ENCODE measurements at regions not wholly inside any gene's neighbourhood (a gene's known extent, or its start where the extent isn't known, plus 50 kb on each side); places are given as distances from the start of the nearest gene placed in this dataset.

- Mint-ChIP-seq H3K4me3 (no peak overlapping the region), H3K27me3 (ENCODE audit: low read depth) (no peaks in the 10 kb centered on the region)
Measured at GRCh38 chr22:49494555-49494954, 333.1 kb downstream of the BRD1 start.

DNA sequence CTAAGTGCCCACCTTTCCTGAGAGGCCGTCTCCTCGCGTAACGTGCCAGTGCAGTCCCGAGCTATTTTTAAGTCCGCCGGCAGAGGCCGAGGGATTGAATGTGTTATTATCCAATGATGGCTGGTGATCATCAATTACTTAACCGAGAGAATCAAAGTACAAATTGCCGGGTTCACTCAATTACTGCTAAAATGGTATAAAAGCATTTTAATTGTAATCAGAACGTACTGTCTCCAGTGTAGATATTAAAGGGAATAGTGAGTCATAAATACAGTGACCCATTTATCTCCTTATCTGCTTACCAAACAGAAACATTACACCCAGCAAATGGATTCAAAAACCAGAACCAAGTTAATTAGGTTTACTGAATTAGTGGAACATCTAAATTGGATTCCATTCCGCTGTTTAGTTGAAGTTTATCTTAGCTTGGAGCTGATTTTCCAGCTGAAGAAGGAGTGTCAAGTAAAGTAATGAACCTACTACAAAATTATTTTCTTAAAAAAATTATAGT, 334.9 kb downstream of the BRD1 start:
- Mint-ChIP-seq H3K36me3 (ENCODE audit: low read depth) (no peaks in the 10 kb centered on the region), H3K27ac (ENCODE audit: unreplicated experiment) (no peak overlapping the region), H3K9me3 (no peaks in the 10 kb centered on the region), H3K27me3 (ENCODE audit: low read depth) (peaks cover 2% of the 10 kb centered on the region), H3K4me1 (no peaks in the 10 kb centered on the region), H3K4me3 (no peak overlapping the region)
- no peak for DNase-seq (ENCODE audit: low read depth, low spot score)
- TF ChIP-seq CTCF (conservative IDR thresholded peaks at IDR 0.05), result no peak

More at GRCh38 chr22:49494555-49494954, 333.1 kb downstream of the BRD1 start:
- Mint-ChIP-seq H3K9me3 (no peaks in the 10 kb centered on the region), H3K4me1 (no peaks in the 10 kb centered on the region), H3K27ac (ENCODE audit: unreplicated experiment) (no peak overlapping the region), H3K36me3 (ENCODE audit: low read depth) (no peaks in the 10 kb centered on the region)
- no peak for DNase-seq (ENCODE audit: low read depth, low spot score)
- TF ChIP-seq CTCF (conservative IDR thresholded peaks at IDR 0.05), result no peak

- DNase-seq (ENCODE audit: low read depth, low spot score), result no peak
- peaks cover 5% of the 10 kb centered on the region for H3K27me3 Mint-ChIP-seq (ENCODE audit: low read depth)
- H3K9me3 Mint-ChIP-seq, result no peaks in the 10 kb centered on the region
- no peak for TF ChIP-seq CTCF (conservative IDR thresholded peaks at IDR 0.05)
- no peak overlapping the region for H3K4me3 Mint-ChIP-seq
- no peaks in the 10 kb centered on the region for H3K4me1 Mint-ChIP-seq
- no peak overlapping the region for H3K27ac Mint-ChIP-seq (ENCODE audit: unreplicated experiment)
- no peaks in the 10 kb centered on the region for H3K36me3 Mint-ChIP-seq (ENCODE audit: low read depth)
Measured at GRCh38 chr22:49492308-49492707, 335.4 kb downstream of the BRD1 start.

DNA sequence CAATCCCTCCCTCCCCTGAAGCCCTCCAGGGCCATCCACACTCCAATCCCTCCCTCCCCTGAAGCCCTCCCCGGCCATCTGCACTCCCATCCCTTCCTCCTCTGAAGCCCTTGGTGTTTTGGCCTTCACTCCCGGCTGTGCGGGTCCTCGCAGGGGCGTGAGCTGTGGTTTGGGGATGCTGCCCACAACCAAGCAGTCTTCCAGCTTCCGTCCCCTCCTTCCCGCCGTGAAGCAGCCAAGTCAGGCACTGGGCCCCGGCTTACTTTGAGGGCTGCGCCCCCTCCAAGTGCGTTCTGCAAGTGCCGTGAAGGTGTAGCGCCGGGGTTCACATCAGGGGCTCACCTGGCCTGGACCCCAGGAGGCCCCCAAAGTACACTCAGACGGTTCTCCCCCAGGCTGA, 335.9 kb downstream of the BRD1 start:
- H3K36me3 Mint-ChIP-seq (ENCODE audit: low read depth), result no peaks in the 10 kb centered on the region
- no peak for DNase-seq (ENCODE audit: low read depth, low spot score)
- no peak overlapping the region for H3K27ac Mint-ChIP-seq (ENCODE audit: unreplicated experiment)
- H3K27me3 Mint-ChIP-seq (ENCODE audit: low read depth), result peaks cover 5% of the 10 kb centered on the region
- no peaks in the 10 kb centered on the region for H3K9me3 Mint-ChIP-seq
- no peaks in the 10 kb centered on the region for H3K4me1 Mint-ChIP-seq
- TF ChIP-seq CTCF (conservative IDR thresholded peaks at IDR 0.05), result no peak
- no peak overlapping the region for H3K4me3 Mint-ChIP-seq

GRCh38 chr22:49491221-49491635, 336.4 kb downstream of the BRD1 start:
- no peaks in the 10 kb centered on the region for H3K9me3 Mint-ChIP-seq
- peaks cover 5% of the 10 kb centered on the region for H3K27me3 Mint-ChIP-seq (ENCODE audit: low read depth)
- no peak for DNase-seq (ENCODE audit: low read depth, low spot score)
- no peak for TF ChIP-seq CTCF (conservative IDR thresholded peaks at IDR 0.05)
- no peaks in the 10 kb centered on the region for H3K4me1 Mint-ChIP-seq
- H3K36me3 Mint-ChIP-seq (ENCODE audit: low read depth), result no peaks in the 10 kb centered on the region
- H3K4me3 Mint-ChIP-seq, result no peak overlapping the region
- H3K27ac Mint-ChIP-seq (ENCODE audit: unreplicated experiment), result no peak overlapping the region

- H3K27me3 Mint-ChIP-seq (ENCODE audit: low read depth), result peaks cover 5% of the 10 kb centered on the region
- H3K36me3 Mint-ChIP-seq (ENCODE audit: low read depth), result no peaks in the 10 kb centered on the region
- no peak overlapping the region for H3K4me3 Mint-ChIP-seq
- H3K4me1 Mint-ChIP-seq, result no peaks in the 10 kb centered on the region
- H3K27ac Mint-ChIP-seq (ENCODE audit: unreplicated experiment), result no peak overlapping the region
- TF ChIP-seq CTCF (conservative IDR thresholded peaks at IDR 0.05), result no peak
- no peaks in the 10 kb centered on the region for H3K9me3 Mint-ChIP-seq
- no peak for DNase-seq (ENCODE audit: low read depth, low spot score)
Measured at GRCh38 chr22:49490692-49491091, 337.0 kb downstream of the BRD1 start.

Measured in neural crest cell (in vitro differentiated cells).